Stimulated activated CD8-positive, alpha-beta memory T cell treated with anti-CD3 and anti-CD28 coated beads, Interleukin-12 subunit alpha, Interleukin-12 subunit beta, amount 100 ng/mL, for 24 hours (primary cell): ENCODE measurements at regions not wholly inside any gene's neighbourhood (a gene's known extent, or its start where the extent isn't known, plus 50 kb on each side); places are given as distances from the start of the nearest gene placed in this dataset.

Experiments used
- DNase-seq: peaks from one replicate; pipeline ENCODE4 v3.0.0-alpha.2; 2020; ENCODE audit errors: extremely low read depth

- no peak for DNase-seq
Measured at GRCh38 chr13:58773280-58773859, 1141.8 kb downstream of the PCDH17 start.

- DNase-seq = no peak
Measured at GRCh38 chr13:58782736-58783135, 1151.2 kb downstream of the PCDH17 start.

- no peak for DNase-seq
Measured at GRCh38 chr13:58792854-58793253, 1161.3 kb downstream of the PCDH17 start.

- DNase-seq = no peak
Measured at GRCh38 chr13:58795715-58796114, 1164.2 kb downstream of the PCDH17 start.

GRCh38 chr13:58804832-58805231 lies 1173.3 kb downstream of the PCDH17 start:
- no peak for DNase-seq

- no peak for DNase-seq
Measured at GRCh38 chr13:58806401-58806800, 1174.9 kb downstream of the PCDH17 start.

- no peak for DNase-seq
Measured at GRCh38 chr13:58823701-58824100, 1192.2 kb downstream of the PCDH17 start.

- no peak for DNase-seq
Measured at GRCh38 chr13:58827904-58828303, 1196.4 kb downstream of the PCDH17 start.

GRCh38 chr13:58830841-58831240 lies 1199.3 kb downstream of the PCDH17 start:
- no peak for DNase-seq

- no peak for DNase-seq
Measured at GRCh38 chr13:58838615-58839014, 1207.1 kb downstream of the PCDH17 start.

GRCh38 chr13:58843071-58843470 lies 1211.5 kb downstream of the PCDH17 start:
- no peak for DNase-seq

- no peak for DNase-seq
Measured at GRCh38 chr13:58843567-58843966, 1212.0 kb downstream of the PCDH17 start.

GRCh38 chr13:58850161-58850560 lies 1218.6 kb downstream of the PCDH17 start:
- DNase-seq = no peak

GRCh38 chr13:58852076-58852475 lies 1220.5 kb downstream of the PCDH17 start:
- no peak for DNase-seq

GRCh38 chr13:58855283-58855682 lies 1223.7 kb downstream of the PCDH17 start:
- no peak for DNase-seq

GRCh38 chr13:58858870-58859371 lies 1227.4 kb downstream of the PCDH17 start:
- no peak for DNase-seq

- DNase-seq = no peak
Measured at GRCh38 chr13:58865286-58865685, 1233.7 kb downstream of the PCDH17 start.

- no peak for DNase-seq
Measured at GRCh38 chr13:58869566-58869965, 1238.0 kb downstream of the PCDH17 start.

GRCh38 chr13:58876473-58876872 lies 1244.9 kb downstream of the PCDH17 start:
- DNase-seq = no peak

GRCh38 chr13:58879114-58879513 lies 1247.6 kb downstream of the PCDH17 start:
- no peak for DNase-seq

- no peak for DNase-seq
Measured at GRCh38 chr13:58882516-58882915, 1251.0 kb downstream of the PCDH17 start.

- DNase-seq = no peak
Measured at GRCh38 chr13:58883405-58883804, 1251.9 kb downstream of the PCDH17 start.

- no peak for DNase-seq
Measured at GRCh38 chr13:58884353-58885209, 1253.0 kb downstream of the PCDH17 start.
